ENCODE measurements at regions not wholly inside any gene's neighbourhood (a gene's known extent, or its start where the extent isn't known, plus 50 kb on each side); places are given as distances from the start of the nearest gene placed in this dataset.

GRCh38 chrX:69424161-69424560, 80.0 kb upstream of the NALF2 start:
- no peak for TF ChIP-seq EZH2 (IDR thresholded peaks at IDR 0.05; ENCODE audit: borderline replicate concordance, low read length)
- peak; percentile 15; the same call in 1 of the 2 replicates for TF ChIP-seq CTCF (IDR thresholded peaks at IDR 0.05; ENCODE audit: low read length)
